GM12875 (cell line): ENCODE measurements at regions not wholly inside any gene's neighbourhood (a gene's known extent, or its start where the extent isn't known, plus 50 kb on each side); places are given as distances from the start of the nearest gene placed in this dataset.

ENCODE experiments used
- H3K4me3 ChIP-seq: one replicate; pipeline ENCODE4 v1.5.1; 2011; ENCODE audit warnings: low read depth, low read length, control low read depth
- CTCF ChIP-seq: IDR thresholded peaks from 2 replicates; pipeline ENCODE4 v1.5.1; 2011; ENCODE audit warnings: low read depth, mild to moderate bottlenecking, control low read depth, inconsistent platforms, low read length, moderate library complexity, borderline replicate concordance; ENCODE audit not compliant: insufficient read depth

DNA sequence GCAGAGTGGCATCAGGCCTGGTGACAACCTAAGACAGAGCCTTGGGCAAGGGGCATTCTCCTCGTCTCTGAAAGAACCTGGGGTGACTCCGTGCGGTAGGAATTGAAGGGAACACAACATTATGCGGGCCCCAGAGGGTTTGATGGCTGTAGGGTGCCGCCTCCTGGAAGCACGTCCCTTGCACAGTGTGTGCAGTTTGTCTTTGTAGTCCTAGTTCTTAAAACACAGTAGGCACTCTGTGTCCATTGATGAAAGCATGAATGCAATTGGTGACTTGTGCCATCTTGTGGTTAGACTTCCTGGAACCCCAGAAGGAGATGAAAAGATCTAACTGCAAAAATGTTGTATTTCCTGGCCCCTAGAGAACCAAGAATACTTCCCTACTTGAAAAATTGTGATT is 279.8 kb downstream of the UTP18 start:
- TF ChIP-seq CTCF: no peak
- no peak overlapping the region for H3K4me3 ChIP-seq

DNA sequence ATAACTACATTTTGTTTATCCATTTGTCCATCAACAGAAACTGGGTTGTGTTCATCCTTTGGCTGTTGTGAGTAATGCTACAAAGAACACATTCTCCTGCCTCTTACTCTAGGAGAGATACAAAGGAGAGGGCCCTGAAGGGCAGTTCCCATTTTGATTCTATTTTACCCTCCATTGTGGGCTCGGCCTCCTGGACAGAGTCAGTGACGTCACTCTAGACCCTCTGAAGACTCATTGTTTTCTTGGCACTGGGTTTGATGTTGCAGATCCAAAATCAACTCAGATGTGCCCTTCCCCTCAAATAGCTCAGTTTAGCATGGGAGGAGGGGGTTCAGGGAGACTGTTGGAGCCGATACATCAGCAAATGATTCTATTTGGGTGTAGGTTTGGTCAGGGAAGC is 280.9 kb downstream of the UTP18 start:
- no peak for TF ChIP-seq CTCF

GRCh38 chr17:51546114-51546513 is 285.8 kb downstream of the UTP18 start:
- no peak for TF ChIP-seq CTCF
- no peak overlapping the region for H3K4me3 ChIP-seq

More for the DNA sequence above, 280.9 kb downstream of the UTP18 start:
- no peak overlapping the region for H3K4me3 ChIP-seq

- TF ChIP-seq CTCF: no peak
- H3K4me3 ChIP-seq: no peak overlapping the region
Measured at GRCh38 chr17:51548125-51548524, 287.8 kb downstream of the UTP18 start.

- no peak overlapping the region for H3K4me3 ChIP-seq
- TF ChIP-seq CTCF: no peak
Measured at GRCh38 chr17:51555153-51555552, 294.8 kb downstream of the UTP18 start.

DNA sequence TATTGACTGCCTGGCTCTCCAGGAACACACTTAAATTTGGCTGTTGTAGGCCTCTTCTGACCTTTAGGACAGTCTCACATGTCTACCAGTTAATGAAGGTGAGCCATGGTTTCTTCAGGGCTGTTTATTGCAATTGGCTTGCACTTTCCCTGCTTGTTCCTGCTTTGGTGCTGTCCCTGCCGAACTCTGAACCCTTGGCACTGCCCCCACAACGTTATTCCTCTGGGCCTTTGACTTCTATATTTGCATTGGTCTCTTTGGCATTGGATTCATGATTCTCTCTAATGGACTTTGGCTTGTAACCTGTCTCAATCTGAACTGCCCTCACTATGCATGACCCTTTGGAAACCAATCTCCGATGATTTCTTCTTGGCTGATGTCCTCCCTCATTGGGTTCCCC is 299.4 kb downstream of the UTP18 start:
- no peak overlapping the region for H3K4me3 ChIP-seq
- TF ChIP-seq CTCF: no peak

- no peak overlapping the region for H3K4me3 ChIP-seq
- no peak for TF ChIP-seq CTCF
Measured at GRCh38 chr17:51560398-51560797, 300.1 kb downstream of the UTP18 start.
